ENCODE measurements at regions not wholly inside any gene's neighbourhood (a gene's known extent, or its start where the extent isn't known, plus 50 kb on each side); places are given as distances from the start of the nearest gene placed in this dataset.

DNA sequence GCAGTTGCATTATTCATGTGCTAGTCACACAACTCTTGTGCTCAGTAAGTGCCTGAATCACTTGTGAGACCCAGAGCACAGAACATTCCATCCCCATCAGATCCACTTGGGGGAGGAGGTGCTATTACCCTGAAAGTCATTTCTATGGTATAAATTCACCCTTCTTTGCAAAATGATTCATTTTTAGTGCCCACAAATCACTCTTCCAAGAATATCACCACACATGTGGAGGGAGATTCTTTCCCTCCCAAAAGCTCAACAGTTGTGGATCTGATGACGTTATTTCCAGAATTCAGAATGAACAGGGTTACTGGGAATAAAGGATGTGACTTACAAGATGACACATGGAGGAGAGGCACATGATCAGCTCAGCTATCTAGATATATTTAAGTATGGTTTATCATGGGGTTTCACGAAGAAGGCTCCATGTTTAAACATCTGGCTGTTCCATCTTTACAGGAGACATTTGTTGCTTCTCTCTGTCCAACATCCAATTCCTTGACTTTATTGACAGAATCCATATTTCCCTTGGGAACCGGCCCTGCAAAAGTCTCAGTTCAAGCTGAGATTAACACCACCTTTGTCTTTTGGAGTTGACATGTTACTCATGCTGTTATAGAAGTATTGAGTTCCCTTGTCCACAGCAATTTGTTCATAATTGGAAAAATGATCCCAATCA is 214.2 kb upstream of the PROK2 start:
- Histone ChIP-seq H3K27ac (no peak overlapping the region), H3K4me2 (no peak overlapping the region), H4K20me1 (ENCODE audit: low read depth) (no peaks in the 10 kb centered on the region), H3K4me3 (no peak overlapping the region), H3K79me2 (ENCODE audit: low read depth) (no peaks in the 10 kb centered on the region), H3K27me3 (no peaks in the 10 kb centered on the region), H2AFZ (replicated peaks) (no peak overlapping the region), H3K36me3 (no peaks in the 10 kb centered on the region), H3F3A (ENCODE audit: low read depth) (no peaks in the 10 kb centered on the region), H3K4me1 (peaks cover 5% of the 10 kb centered on the region), H3K9ac (no peak overlapping the region), H3K9me3 (ENCODE audit: low read depth) (no peaks in the 10 kb centered on the region)
- H3K36me3 Mint-ChIP-seq = no peaks in the 10 kb centered on the region
- no peaks in the 10 kb centered on the region for H3K9me3 Mint-ChIP-seq
- DNase-seq (ENCODE audit: low spot score) = no peak
- no peak overlapping the region for H3K27ac Mint-ChIP-seq
- H3K4me1 Mint-ChIP-seq = peaks cover 6% of the 10 kb centered on the region
- H3K4me3 Mint-ChIP-seq = no peak overlapping the region
- TF ChIP-seq EZH2 (IDR thresholded peaks at IDR 0.05) = no peak
- no peak for TF ChIP-seq EZH2phosphoT487 (IDR thresholded peaks at IDR 0.05)
- TF ChIP-seq, protein P1, sequence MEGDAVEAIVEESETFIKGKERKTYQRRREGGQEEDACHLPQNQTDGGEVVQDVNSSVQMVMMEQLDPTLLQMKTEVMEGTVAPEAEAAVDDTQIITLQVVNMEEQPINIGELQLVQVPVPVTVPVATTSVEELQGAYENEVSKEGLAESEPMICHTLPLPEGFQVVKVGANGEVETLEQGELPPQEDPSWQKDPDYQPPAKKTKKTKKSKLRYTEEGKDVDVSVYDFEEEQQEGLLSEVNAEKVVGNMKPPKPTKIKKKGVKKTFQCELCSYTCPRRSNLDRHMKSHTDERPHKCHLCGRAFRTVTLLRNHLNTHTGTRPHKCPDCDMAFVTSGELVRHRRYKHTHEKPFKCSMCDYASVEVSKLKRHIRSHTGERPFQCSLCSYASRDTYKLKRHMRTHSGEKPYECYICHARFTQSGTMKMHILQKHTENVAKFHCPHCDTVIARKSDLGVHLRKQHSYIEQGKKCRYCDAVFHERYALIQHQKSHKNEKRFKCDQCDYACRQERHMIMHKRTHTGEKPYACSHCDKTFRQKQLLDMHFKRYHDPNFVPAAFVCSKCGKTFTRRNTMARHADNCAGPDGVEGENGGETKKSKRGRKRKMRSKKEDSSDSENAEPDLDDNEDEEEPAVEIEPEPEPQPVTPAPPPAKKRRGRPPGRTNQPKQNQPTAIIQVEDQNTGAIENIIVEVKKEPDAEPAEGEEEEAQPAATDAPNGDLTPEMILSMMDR (IDR thresholded peaks at IDR 0.05) = no peak
- peaks cover 8% of the 10 kb centered on the region for H3K27me3 Mint-ChIP-seq (ENCODE audit: insufficient read depth, low read depth)

DNA sequence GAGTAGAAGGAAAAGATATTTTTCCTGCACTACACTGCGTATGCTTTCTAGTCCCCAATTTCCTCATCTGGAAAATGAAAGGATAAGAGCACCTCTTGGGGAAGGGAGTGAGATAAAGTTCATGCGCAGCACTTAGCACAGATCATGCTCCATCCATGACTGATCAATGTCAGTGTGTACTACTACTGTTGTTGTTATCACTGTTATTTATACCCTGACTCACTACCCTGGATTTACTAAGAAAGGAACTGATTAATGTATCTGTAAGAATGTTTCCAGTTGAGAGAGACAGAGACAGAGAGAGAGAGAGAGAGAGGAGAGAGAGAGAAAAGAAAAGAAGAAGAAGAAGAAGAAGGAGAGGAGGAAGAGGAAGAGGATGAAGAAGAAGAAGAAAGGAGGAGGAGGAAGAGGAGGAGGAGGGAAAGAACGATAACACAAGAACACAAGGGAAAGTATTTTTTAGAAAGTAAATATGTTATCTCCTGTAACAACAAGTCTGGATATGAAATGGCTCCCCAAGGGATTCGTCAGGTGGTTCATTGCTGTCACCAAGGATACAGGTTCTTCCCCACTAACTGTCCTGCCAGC is 212.2 kb upstream of the PROK2 start:
- Histone ChIP-seq H3K79me2 (ENCODE audit: low read depth) (no peaks in the 10 kb centered on the region), H4K20me1 (ENCODE audit: low read depth) (no peaks in the 10 kb centered on the region), H3K36me3 (no peaks in the 10 kb centered on the region), H3K27me3 (no peaks in the 10 kb centered on the region), H3K4me1 (no peaks in the 10 kb centered on the region), H3K27ac (no peak overlapping the region), H3F3A (ENCODE audit: low read depth) (no peaks in the 10 kb centered on the region), H3K4me2 (no peak overlapping the region), H3K4me3 (no peak overlapping the region), H2AFZ (replicated peaks) (no peak overlapping the region), H3K9me3 (ENCODE audit: low read depth) (no peaks in the 10 kb centered on the region), H3K9ac (no peak overlapping the region)
- Mint-ChIP-seq H3K4me1 (no peaks in the 10 kb centered on the region), H3K27ac (no peak overlapping the region), H3K4me3 (no peak overlapping the region), H3K27me3 (ENCODE audit: insufficient read depth, low read depth) (peaks cover 5% of the 10 kb centered on the region), H3K36me3 (no peaks in the 10 kb centered on the region), H3K9me3 (no peaks in the 10 kb centered on the region)
- TF ChIP-seq, protein P1 (IDR thresholded peaks at IDR 0.05) = no peak
- TF ChIP-seq EZH2 (IDR thresholded peaks at IDR 0.05) = no peak
- TF ChIP-seq EZH2phosphoT487 (IDR thresholded peaks at IDR 0.05) = no peak
- no peak for DNase-seq (ENCODE audit: low spot score)

DNA sequence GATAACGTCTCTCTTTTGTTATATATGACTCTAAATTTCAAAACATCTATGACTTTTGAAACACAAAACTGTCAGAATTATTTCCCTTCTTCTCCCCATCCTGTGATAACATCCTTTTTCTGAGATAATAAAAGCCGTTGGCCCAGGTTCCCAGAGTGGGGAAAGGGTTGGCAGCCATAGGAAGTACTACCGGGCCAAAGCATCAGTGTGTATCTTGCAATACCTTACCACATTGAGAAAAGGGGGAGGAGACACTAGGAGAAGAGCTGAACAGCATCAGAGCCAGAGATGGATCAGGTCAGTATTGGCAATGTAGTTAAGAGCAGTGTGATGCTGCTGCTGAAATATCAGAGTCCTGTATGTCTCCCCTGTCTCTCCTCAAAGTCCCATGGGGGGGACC is 210.0 kb upstream of the PROK2 start:
- no peak overlapping the region for H3K27ac ChIP-seq
- Mint-ChIP-seq H3K9me3 (peaks cover 2% of the 10 kb centered on the region), H3K27me3 (ENCODE audit: insufficient read depth, low read depth) (peaks cover 2% of the 10 kb centered on the region), H3K36me3 (no peaks in the 10 kb centered on the region), H3K4me1 (no peaks in the 10 kb centered on the region), H3K27ac (no peak overlapping the region), H3K4me3 (no peak overlapping the region)
- H2AFZ ChIP-seq (replicated peaks) = no peak overlapping the region
- no peaks in the 10 kb centered on the region for H3K9me3 ChIP-seq (ENCODE audit: low read depth)
- H3K4me3 ChIP-seq = no peak overlapping the region
- no peak overlapping the region for H3K9ac ChIP-seq
- H3K4me2 ChIP-seq = no peak overlapping the region
- no peaks in the 10 kb centered on the region for H3K4me1 ChIP-seq
- TF ChIP-seq, protein P1 (IDR thresholded peaks at IDR 0.05) = no peak
- TF ChIP-seq EZH2phosphoT487 (IDR thresholded peaks at IDR 0.05) (no peak), EZH2 (IDR thresholded peaks at IDR 0.05) (no peak)
- no peaks in the 10 kb centered on the region for H3K79me2 ChIP-seq (ENCODE audit: low read depth)
- no peaks in the 10 kb centered on the region for H3K27me3 ChIP-seq
- no peak for DNase-seq (ENCODE audit: low spot score)
- no peaks in the 10 kb centered on the region for H3F3A ChIP-seq (ENCODE audit: low read depth)
- no peaks in the 10 kb centered on the region for H4K20me1 ChIP-seq (ENCODE audit: low read depth)
- no peaks in the 10 kb centered on the region for H3K36me3 ChIP-seq
